ENCODE measurements at regions not wholly inside any gene's neighbourhood (a gene's known extent, or its start where the extent isn't known, plus 50 kb on each side); places are given as distances from the start of the nearest gene placed in this dataset.

DNA sequence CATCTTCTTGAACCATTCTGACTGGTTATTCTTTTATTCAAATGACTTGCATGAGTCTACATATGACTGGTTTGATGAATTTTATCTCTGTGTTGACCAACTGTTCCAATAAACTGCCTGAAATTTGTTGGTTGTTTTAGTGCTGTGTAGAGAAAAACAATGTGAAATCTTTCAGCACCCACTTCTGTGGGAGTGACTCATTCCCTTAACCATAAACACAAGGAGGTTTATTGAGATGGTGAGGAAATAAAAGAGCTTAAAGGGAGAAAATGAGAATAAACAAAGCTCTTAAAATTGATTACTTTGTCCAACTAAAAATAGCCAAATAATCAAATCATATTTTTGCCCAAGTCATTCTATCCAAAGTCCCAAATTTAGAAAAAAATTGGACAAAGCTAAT, 341.1 kb downstream of the TGFB2 start:
- DNase-seq = no peak

DNA sequence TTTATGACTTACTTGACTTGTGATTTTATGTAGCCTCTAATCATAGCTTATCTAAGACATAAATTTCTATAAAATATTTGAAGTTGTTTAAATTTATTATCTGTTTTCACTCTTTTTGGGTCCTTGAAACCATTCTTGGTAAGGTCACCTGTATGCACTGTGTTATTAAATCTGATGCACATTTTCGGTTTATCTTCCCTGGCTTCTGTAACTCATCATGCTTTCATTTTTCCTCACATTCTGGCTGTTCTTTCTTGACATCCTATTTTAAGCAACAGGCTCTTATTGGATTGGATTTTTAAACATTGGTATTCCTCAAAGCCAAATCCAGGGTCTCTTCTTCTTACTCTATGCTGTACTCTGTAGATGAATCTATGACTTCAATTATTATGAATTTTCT, 341.6 kb downstream of the TGFB2 start:
- DNase-seq = no peak

- no peak for DNase-seq
These were observed 347.7 kb downstream of the TGFB2 start for GRCh38 chr1:218692808-218693207.

DNA sequence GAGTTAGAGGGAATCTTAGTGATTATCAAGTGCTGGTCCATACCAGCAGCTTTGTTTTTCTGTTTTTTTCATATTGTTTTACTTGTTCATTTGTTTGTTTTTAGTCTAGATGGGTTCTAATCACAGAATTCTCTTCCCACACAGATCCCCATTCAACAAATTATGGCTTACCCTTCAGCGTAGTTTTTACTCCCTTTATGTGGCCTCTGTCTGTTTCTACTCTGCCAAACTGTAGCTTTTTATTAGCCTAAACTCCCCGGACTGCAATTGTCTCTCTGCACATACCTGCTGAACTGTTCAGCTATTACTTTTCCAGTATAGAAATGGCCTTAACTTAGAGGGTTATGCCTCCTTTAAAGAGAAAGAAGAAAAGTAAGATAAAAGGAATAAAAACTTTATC, 348.5 kb downstream of the TGFB2 start:
- no peak for DNase-seq

DNA sequence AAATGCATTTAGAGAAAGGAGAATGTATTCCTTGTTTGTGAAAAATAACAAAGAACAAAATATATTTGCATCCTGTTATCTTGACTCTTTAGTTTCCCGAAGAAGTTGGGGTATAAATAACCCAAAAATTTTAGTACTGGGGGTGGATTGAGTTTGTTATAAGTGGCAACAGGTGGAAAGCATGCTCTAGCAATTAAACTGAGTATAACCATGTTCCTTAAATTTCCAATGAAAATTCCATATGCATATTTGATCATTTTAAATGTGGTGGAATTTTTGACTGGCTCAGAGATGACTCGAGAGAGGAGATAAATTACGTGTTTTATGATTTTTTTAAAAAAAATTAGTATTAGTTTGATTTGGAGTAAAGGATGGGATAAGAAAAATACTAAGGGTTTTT, 348.9 kb downstream of the TGFB2 start:
- no peak for DNase-seq

DNA sequence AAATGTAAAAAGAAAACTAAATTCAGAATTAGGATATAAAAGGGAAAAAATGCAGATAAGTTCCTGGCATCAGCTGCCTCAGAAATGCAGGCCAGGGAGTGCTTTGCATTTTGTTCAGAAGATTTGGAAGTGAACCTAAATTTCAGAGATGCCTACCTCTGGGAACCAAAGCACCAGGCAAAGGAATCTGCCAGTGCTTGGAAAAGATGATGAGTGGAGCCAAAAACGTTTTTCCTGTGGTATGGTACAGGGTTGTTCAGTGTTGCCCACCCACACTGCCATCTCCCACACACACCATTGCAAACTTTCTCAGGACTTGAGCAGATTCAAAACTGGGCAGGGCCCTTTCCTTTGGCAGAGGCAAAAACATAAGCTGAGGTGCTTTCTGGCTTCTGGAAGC, 349.5 kb downstream of the TGFB2 start:
- DNase-seq = no peak

GRCh38 chr1:218695525-218695924, 350.4 kb downstream of the TGFB2 start:
- DNase-seq = no peak

GRCh38 chr1:218698141-218698540, 353.0 kb downstream of the TGFB2 start:
- DNase-seq = no peak

DNA sequence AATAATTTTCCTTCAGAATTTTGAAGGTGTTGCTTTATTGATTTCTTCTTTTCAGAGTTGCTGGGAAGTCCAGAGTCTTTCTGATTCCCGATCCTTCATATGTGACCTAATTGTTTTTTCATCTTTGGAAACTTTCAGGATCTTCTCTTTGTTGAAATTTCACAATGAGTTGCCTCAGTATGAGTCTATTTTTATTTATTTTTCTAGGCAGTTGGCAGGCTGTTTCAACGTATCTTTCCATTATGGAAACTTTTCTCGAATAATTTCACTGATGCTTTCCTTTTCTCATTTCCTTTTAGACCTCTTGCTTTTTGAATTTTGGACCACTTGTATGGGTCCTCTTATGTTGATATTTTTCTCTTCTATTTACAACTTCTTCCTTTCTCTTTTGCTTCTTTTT, 354.3 kb downstream of the TGFB2 start:
- DNase-seq = no peak

GRCh38 chr1:218699865-218700264, 354.7 kb downstream of the TGFB2 start:
- no peak for DNase-seq

GRCh38 chr1:218700666-218701065, 355.5 kb downstream of the TGFB2 start:
- no peak for DNase-seq

DNA sequence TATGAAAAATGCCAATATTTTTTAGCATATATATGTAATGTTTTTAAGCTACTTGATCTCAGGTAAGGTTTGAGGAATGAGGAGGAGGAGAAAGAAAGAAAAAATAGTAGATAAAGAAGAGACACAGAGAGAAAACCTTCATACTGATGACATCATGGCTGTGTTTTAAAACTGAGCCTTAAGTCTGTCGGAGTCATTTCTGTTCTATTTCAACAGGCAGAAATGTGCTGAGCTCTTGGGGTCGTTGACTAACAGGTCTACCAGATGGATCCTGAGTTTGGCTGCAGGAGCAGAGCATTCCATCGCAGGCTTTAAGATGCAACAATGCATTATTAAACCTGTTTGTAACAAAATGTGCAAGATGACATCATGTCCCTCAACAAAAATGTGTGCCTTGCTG, 356.0 kb downstream of the TGFB2 start:
- no peak for DNase-seq

DNA sequence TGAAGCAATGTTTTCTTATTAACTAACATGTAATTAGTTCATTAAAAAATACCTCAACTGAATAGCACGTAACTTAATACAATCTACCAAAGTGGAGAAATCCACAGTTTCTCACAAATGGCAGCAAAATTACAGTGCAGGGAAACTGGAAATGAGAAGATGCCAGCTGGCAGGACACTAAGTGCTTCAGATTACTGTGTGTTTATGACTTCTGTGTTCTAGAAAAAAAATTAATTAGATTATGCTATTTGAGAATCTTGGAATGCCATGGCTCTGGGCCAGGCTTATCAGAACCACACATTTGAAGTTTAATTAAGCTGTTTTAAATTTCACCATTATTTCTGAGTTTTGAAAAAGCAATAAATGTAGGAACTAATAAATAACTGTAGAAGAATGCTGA, 357.6 kb downstream of the TGFB2 start:
- no peak for DNase-seq

- DNase-seq = no peak
These were observed 358.7 kb downstream of the TGFB2 start for GRCh38 chr1:218703836-218704235.

- DNase-seq = no peak
These were observed 360.3 kb downstream of the TGFB2 start for GRCh38 chr1:218705391-218705790.

- no peak for DNase-seq
These were observed 361.1 kb downstream of the TGFB2 start for GRCh38 chr1:218705911-218706893.

DNA sequence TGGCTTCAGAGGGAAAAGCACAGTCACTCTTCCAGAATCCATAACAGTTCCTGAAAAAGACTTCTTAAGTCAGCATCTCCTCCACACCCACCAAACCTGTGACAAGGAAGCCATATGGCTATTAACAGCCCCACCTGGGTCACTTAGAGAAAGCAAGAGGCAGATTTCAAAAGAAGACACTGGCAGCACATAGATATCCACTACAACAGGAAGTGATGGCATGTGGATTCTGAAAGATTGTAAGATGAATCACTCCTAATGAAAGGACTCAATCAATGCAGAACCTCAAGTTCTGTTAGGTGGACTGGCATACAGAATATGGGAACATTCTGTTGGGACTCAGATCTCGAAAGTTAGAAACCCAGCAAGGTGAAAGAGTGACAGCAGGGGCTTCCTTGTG, 365.9 kb downstream of the TGFB2 start:
- no peak for DNase-seq

- DNase-seq = no peak
These were observed 366.9 kb downstream of the TGFB2 start for GRCh38 chr1:218711884-218712674.

DNA sequence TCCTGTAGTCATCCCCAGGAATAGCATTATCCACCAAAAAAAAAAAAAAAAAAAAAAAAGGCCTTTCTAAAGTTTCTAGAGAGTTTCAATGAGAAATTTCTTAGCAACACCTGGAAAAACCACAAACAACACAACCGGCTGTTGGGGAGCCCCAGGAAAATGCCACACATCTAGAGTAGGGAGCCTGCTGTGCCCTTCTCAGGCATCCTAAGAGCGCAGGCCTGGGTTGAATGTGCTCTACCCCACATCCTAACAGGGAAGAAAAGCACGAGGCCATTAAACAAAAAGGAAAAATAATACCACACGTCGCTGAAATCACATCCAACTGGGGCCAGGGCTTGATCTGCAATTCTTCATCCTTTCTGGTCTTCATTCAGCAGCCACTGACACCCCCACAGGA, 367.5 kb downstream of the TGFB2 start:
- no peak for DNase-seq

DNA sequence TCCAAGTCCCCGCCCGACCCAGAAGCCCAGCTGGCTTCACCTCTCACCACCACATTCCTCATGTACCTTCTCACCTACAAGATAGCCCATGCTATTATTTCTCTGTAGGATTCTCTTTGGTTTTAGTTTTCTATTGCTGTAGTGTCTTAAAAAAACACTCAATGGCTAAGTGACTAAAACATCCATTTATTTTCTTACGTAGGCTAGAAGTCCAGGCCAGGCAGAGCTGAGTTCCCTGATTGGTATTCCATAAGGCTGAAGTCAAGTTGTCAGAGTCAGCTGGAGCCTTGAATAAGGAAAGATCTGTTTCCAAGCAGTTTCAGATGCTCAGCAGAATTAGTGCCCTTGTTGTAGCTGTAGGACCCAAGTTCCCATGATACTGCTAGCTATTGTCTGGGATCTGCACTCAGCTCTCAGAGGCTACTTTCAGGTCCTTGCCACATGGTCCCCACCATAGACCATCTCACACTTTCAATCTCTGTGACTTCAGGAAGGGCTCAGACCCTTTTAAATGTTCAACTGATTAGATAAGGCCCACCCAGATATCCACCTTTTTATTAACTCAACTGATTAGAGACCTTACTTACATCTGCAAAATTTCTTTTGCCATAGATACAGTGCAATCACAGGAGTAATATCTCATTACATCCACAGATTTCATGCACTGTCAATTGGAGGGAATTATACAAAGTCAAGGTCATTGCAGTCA, 371.0 kb downstream of the TGFB2 start:
- DNase-seq = no peak

- DNase-seq = no peak
These were observed 372.4 kb downstream of the TGFB2 start for GRCh38 chr1:218717575-218717974.

DNA sequence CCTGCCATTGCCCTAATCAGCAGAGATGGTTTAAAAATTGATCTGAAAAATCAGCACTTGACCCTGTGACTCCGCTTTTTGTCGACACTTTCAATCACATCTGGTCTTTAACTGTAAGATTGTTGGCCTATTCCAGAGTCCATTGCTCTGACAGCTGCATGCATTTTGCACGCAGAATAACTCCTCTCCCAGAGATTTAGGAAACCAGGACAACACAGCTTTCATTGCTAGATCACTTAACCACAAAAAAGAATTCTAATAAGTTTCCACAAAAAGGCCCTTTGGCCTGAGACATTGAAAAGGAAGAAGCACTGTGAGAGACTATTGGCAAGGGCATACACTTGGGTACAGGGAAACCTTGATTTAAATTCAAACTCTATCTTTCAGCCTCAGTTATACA, 373.1 kb downstream of the TGFB2 start:
- DNase-seq = no peak

GRCh38 chr1:218718977-218719376, 373.8 kb downstream of the TGFB2 start:
- DNase-seq = no peak
